ENCODE measurements at regions not wholly inside any gene's neighbourhood (a gene's known extent, or its start where the extent isn't known, plus 50 kb on each side); places are given as distances from the start of the nearest gene placed in this dataset.

DNA sequence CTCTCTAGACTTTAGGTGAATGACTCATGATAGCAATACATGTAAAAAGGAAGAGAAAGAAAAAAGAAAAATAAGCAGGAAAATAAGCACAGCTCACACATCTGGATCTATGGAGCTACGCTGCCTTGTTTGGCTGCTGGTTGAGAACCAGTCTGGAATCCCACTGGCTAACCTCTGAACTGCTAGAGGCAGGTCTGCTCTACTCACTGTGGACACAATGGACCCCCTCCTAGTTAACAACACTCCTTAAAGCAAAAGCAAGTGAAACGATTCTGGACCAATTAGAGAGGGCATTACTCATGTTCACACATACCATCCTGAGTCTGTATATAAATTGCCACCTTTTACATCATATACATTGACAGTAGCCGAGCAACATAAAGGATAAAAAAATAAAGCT, 383.2 kb upstream of the FLRT2 start:
- no peak for TF ChIP-seq POLR2A (IDR thresholded peaks at IDR 0.05)
- TF ChIP-seq CTCF (IDR thresholded peaks at IDR 0.05) = no peak
